BLaER1 treated with 17β-estradiol and CSF1 and Interleukin-3, amounts not matched to agents 10 nM and 100 nM (cell line): ENCODE measurements at regions not wholly inside any gene's neighbourhood (a gene's known extent, or its start where the extent isn't known, plus 50 kb on each side); places are given as distances from the start of the nearest gene placed in this dataset.
"Not testable (repeated sequence)": the region's sequence is repeated elsewhere in the genome, so short reads cannot be mapped to it uniquely, and the experiment has no call there.

Experiments used
- H3K27ac ChIP-seq, 11 experiments: shearing (Covaris generic); formaldehyde crosslinking; 2 replicates each; pipeline ENCODE4 v1.8.1; 2022
- H3K27me3 ChIP-seq, 11 experiments: shearing (Covaris generic); formaldehyde crosslinking; 2 replicates each; pipeline ENCODE4 v1.8.1; 2022
- H3K36me3 ChIP-seq, 11 experiments: shearing (Covaris generic); formaldehyde crosslinking; 2 replicates each; pipeline ENCODE4 v1.8.1; 2022
- H3K4me1 ChIP-seq, 10 experiments: shearing (Covaris generic); formaldehyde crosslinking; 2 replicates each; pipeline ENCODE4 v1.8.1; 2022
- H3K4me2 ChIP-seq, 11 experiments: shearing (Covaris generic); formaldehyde crosslinking; 2 replicates each; pipeline ENCODE4 v1.8.1; 2022
- H3K4me3 ChIP-seq, 10 experiments: shearing (Covaris generic); formaldehyde crosslinking; 2 replicates each; pipeline ENCODE4 v1.8.1; 2022
- H3K9ac ChIP-seq, 11 experiments: shearing (Covaris generic); formaldehyde crosslinking; 2 replicates each; pipeline ENCODE4 v1.8.1; 2022
- H3K9me3 ChIP-seq, 11 experiments: shearing (Covaris generic); formaldehyde crosslinking; replicated peaks in 1 of 11; 2 replicates each; pipeline ENCODE4 v1.8.1; 2022
- H4K20me1 ChIP-seq, 11 experiments: shearing (Covaris generic); formaldehyde crosslinking; 2 replicates each; pipeline ENCODE4 v1.8.1; 2022
- Cebpa-rat ChIP-seq, 11 experiments: shearing (Covaris generic); IDR thresholded peaks; 2 replicates each; pipeline ENCODE4 v1.8.1; 2022

GRCh38 chr19:28701491-28701890 is 511.5 kb downstream of the UQCRFS1 start:
- H3K27ac ChIP-seq: no peak overlapping the region
- H3K27me3 ChIP-seq: no peaks in the 10 kb centered on the region
- H3K4me3 ChIP-seq: no peak overlapping the region
- no peak overlapping the region for H3K9ac ChIP-seq
- H3K4me1 ChIP-seq: no peaks in the 10 kb centered on the region
- no peak overlapping the region for H3K4me2 ChIP-seq
- no peaks in the 10 kb centered on the region for H3K36me3 ChIP-seq
- no peaks in the 10 kb centered on the region for H4K20me1 ChIP-seq
- no peak for TF ChIP-seq Cebpa-rat (IDR thresholded peaks at IDR 0.05)
- no peaks in the 10 kb centered on the region for H3K9me3 ChIP-seq

GRCh38 chr19:28700176-28700575 is 512.8 kb downstream of the UQCRFS1 start:
- TF ChIP-seq Cebpa-rat (IDR thresholded peaks at IDR 0.05): no peak
- no peaks in the 10 kb centered on the region for H3K9me3 ChIP-seq
- H3K27ac ChIP-seq: no peak overlapping the region
- H3K4me1 ChIP-seq: no peaks in the 10 kb centered on the region
- H3K36me3 ChIP-seq: no peaks in the 10 kb centered on the region
- H3K4me3 ChIP-seq: no peak overlapping the region
- no peaks in the 10 kb centered on the region for H4K20me1 ChIP-seq
- no peak overlapping the region for H3K4me2 ChIP-seq
- no peak overlapping the region for H3K9ac ChIP-seq
- no peaks in the 10 kb centered on the region for H3K27me3 ChIP-seq

GRCh38 chr19:28697308-28697707 is 515.6 kb downstream of the UQCRFS1 start:
- no peak for TF ChIP-seq Cebpa-rat (IDR thresholded peaks at IDR 0.05)
- H3K9ac ChIP-seq: no peak overlapping the region
- H3K4me1 ChIP-seq: no peaks in the 10 kb centered on the region
- peaks cover under 1 to 6% (median 4%) of the 10 kb centered on the region in 11 experiments; a peak in 18 of 22 replicates for H3K9me3 ChIP-seq
- H4K20me1 ChIP-seq: no peaks in the 10 kb centered on the region
- no peaks in the 10 kb centered on the region for H3K36me3 ChIP-seq
- H3K4me3 ChIP-seq: no peak overlapping the region
- no peak overlapping the region for H3K4me2 ChIP-seq
- no peaks in the 10 kb centered on the region for H3K27me3 ChIP-seq
- H3K27ac ChIP-seq: no peak overlapping the region

GRCh38 chr19:28694812-28695211 is 518.1 kb downstream of the UQCRFS1 start:
- TF ChIP-seq Cebpa-rat (IDR thresholded peaks at IDR 0.05): no peak
- Histone ChIP-seq H3K27ac (no peak overlapping the region), H3K36me3 (no peaks in the 10 kb centered on the region), H4K20me1 (no peaks in the 10 kb centered on the region), H3K9ac (no peak overlapping the region), H3K4me3 (no peak overlapping the region), H3K9me3 (peaks cover 10 to 21% (median 16%) of the 10 kb centered on the region in 11 experiments; a peak in 19 of 22 replicates), H3K4me1 (no peaks in the 10 kb centered on the region), H3K27me3 (no peaks in the 10 kb centered on the region), H3K4me2 (no peak overlapping the region)

DNA sequence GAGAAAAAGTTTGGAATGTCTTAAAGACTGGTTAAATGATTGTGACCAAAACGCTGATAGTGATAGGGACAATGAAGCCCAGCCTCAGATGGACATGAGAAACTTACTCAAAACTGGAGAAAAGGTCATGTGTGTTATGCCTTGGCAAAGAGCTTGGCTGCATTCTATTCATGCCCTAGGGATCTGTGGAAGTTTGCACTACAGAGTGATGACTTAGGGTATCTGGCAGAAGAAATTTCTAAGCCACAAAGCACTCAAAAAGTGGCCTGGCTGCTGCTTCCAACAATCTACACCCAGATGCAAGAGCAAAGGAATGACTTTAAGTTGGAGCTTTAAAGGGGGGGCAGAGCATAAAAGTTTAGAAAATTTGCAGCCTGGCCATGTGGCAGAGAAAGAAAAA is 521.3 kb downstream of the UQCRFS1 start:
- Histone ChIP-seq H3K27ac (no peak overlapping the region), H3K4me1 (peaks cover 4 to 10% (median 9%) of the 10 kb centered on the region in 10 experiments; a peak in 17 of 20 replicates), H3K9me3 (peaks cover 10 to 21% (median 16%) of the 10 kb centered on the region in 11 experiments; a peak in 19 of 22 replicates), H3K4me2 (no peak overlapping the region), H3K36me3 (no peaks in the 10 kb centered on the region), H3K27me3 (no peaks in the 10 kb centered on the region), H3K9ac (no peak overlapping the region), H3K4me3 (no peak overlapping the region), H4K20me1 (no peaks in the 10 kb centered on the region)
- no peak for TF ChIP-seq Cebpa-rat (IDR thresholded peaks at IDR 0.05)

DNA sequence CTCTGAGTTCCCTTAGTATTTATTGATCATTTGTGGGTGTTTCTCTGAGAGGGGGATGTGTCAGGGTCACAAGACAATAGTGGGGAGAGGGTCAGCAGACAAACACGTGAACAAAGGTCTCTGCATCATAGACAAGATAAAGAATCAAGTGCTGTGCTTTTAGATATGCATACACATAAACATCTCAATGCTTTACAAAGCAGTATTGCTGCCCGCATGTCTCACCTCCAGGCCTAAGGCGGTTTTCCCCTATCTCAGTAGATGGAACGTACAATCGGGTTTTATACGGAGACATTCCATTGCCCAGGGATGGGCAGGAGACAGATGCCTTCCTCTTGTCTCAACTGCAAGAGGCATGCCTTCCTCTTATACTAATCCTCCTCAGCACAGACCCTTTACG is 523.5 kb downstream of the UQCRFS1 start:
- Histone ChIP-seq H3K4me1 (peaks cover 8 to 15% (median 13%) of the 10 kb centered on the region in 10 experiments; a peak in 17 of 20 replicates), H3K9me3 (peaks cover 16 to 28% (median 24%) of the 10 kb centered on the region in 11 experiments; a peak in 20 of 22 replicates)
- not testable (repeated sequence) for H3K27ac ChIP-seq, H3K4me3 ChIP-seq, H4K20me1 ChIP-seq, H3K27me3 ChIP-seq, H3K9ac ChIP-seq, H3K4me2 ChIP-seq, H3K36me3 ChIP-seq

DNA sequence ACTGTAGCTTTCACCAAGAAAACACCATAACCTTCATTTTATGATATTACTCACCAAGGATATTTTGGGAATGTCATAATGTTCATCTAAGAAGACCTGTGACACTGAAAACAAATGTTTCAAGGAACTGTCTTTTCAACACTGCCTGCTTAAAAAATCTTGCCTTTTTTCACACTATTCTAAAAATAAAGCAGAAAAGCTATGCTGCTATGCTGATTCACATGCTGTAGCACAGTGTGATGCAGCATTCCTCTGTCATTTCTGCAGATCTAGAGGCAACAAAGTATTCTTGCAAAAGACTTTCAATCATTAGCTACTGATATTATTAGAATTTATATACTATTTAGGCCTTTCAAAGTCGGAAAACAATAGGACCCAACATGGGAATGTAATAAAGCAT is 525.7 kb downstream of the UQCRFS1 start:
- TF ChIP-seq Cebpa-rat (IDR thresholded peaks at IDR 0.05): no peak
- peak overlapping the region in 9 of 11 experiments; percentile 38 to 65 (median 54); a peak in 14 of 22 replicates for H3K4me2 ChIP-seq
- H4K20me1 ChIP-seq: no peaks in the 10 kb centered on the region
- no peak overlapping the region for H3K27ac ChIP-seq
- H3K36me3 ChIP-seq: no peaks in the 10 kb centered on the region
- peaks cover 8 to 15% (median 13%) of the 10 kb centered on the region in 10 experiments; a peak in 17 of 20 replicates for H3K4me1 ChIP-seq
- H3K9me3 ChIP-seq: peaks cover 13 to 27% (median 19%) of the 10 kb centered on the region in 11 experiments; a peak in 20 of 22 replicates
- H3K27me3 ChIP-seq: no peaks in the 10 kb centered on the region
- no peak overlapping the region for H3K4me3 ChIP-seq
- no peak overlapping the region for H3K9ac ChIP-seq

GRCh38 chr19:28686756-28687155 is 526.2 kb downstream of the UQCRFS1 start:
- Histone ChIP-seq H3K36me3 (no peaks in the 10 kb centered on the region), H3K4me2 (peak overlapping the region in 9 of 11 experiments; percentile 38 to 65 (median 54); a peak in 17 of 22 replicates), H3K4me1 (peaks cover 8 to 15% (median 13%) of the 10 kb centered on the region in 10 experiments; a peak in 17 of 20 replicates), H4K20me1 (no peaks in the 10 kb centered on the region), H3K4me3 (no peak overlapping the region), H3K9me3 (peaks cover 7 to 22% (median 14%) of the 10 kb centered on the region in 11 experiments; a peak in 20 of 22 replicates), H3K27ac (no peak overlapping the region), H3K27me3 (no peaks in the 10 kb centered on the region), H3K9ac (no peak overlapping the region)
- TF ChIP-seq Cebpa-rat (IDR thresholded peaks at IDR 0.05): no peak

GRCh38 chr19:28685802-28686201 is 527.1 kb downstream of the UQCRFS1 start:
- peaks cover 6 to 16% (median 10%) of the 10 kb centered on the region in 11 experiments; a peak in 18 of 22 replicates for H3K9me3 ChIP-seq
- H3K4me2 ChIP-seq: no peak overlapping the region
- no peak overlapping the region for H3K4me3 ChIP-seq
- no peaks in the 10 kb centered on the region for H3K27me3 ChIP-seq
- H3K9ac ChIP-seq: no peak overlapping the region
- TF ChIP-seq Cebpa-rat (IDR thresholded peaks at IDR 0.05): no peak
- peaks cover 8 to 15% (median 13%) of the 10 kb centered on the region in 10 experiments; a peak in 17 of 20 replicates for H3K4me1 ChIP-seq
- H4K20me1 ChIP-seq: no peaks in the 10 kb centered on the region
- H3K36me3 ChIP-seq: no peaks in the 10 kb centered on the region
- no peak overlapping the region for H3K27ac ChIP-seq

DNA sequence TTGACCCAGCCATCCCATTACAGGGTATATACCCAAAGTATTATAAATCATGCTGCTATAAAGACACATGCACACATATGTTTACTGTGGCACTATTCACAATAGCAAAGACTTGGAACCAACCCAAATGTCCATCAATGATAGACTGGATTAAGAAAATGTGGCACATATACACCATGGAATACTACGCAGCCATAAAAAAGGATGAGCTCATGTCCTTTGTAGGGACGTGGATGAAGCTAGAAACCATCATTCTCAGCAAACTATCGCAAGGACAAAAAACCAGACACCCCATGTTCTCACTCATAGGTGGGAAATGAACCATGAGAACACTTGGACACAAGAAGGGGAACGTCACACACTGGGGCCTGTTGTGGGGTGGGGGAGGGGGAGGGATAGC is 527.9 kb downstream of the UQCRFS1 start:
- H3K9me3 ChIP-seq: peaks cover 6 to 15% (median 7%) of the 10 kb centered on the region in 11 experiments; a peak in 18 of 22 replicates
- not testable (repeated sequence) for H3K36me3 ChIP-seq, H3K4me2 ChIP-seq

More for the DNA sequence above, 527.9 kb downstream of the UQCRFS1 start:
- H3K27ac ChIP-seq, H3K27me3 ChIP-seq, H4K20me1 ChIP-seq, H3K9ac ChIP-seq, H3K4me3 ChIP-seq: not testable (repeated sequence)
- peaks cover 8 to 15% (median 13%) of the 10 kb centered on the region in 10 experiments; a peak in 17 of 20 replicates for H3K4me1 ChIP-seq
